IMR-90 (cell line): ENCODE measurements at regions not wholly inside any gene's neighbourhood (a gene's known extent, or its start where the extent isn't known, plus 50 kb on each side); places are given as distances from the start of the nearest gene placed in this dataset.

ENCODE experiments used
- ATAC-seq: fragments of 200-7000 bp; cut with Tn5 transposase; 2 replicates; pipeline ENCODE4 v1.9.1; 2020; ENCODE audit warnings: low read depth, mild to moderate bottlenecking, moderate library complexity
- BruUV-seq: library from RNA; stranded (reverse); fragments of 400-500 nt; replicated peaks from 2 replicates; lab custom pipeline; 2021; lab: Mats Ljungman, UMichigan
- CTCF ChIA-PET: fragments of 300-600 bp; formaldehyde crosslinking; extraction: SDS; loops from one replicate; lab custom pipeline; 2021; ENCODE audit warnings: antibody characterized with exemption; lab: Yijun Ruan, JAX
- POLR2A ChIA-PET: fragments of 300-600 bp; sonication (Branson Sonifier 250); formaldehyde crosslinking; loops from one replicate; lab custom pipeline; 2022; ENCODE audit warnings: antibody characterized with exemption; ENCODE audit not compliant: unreplicated experiment; lab: Charles Lee
- DNase-seq: peaks from one replicate; pipeline ENCODE4 v3.0.0; 2013
- H2AFZ ChIP-seq: replicated peaks from 2 replicates; pipeline ENCODE3; 2013; ENCODE audit warnings: low read length, mild to moderate bottlenecking; ENCODE audit not compliant: poor library complexity
- H2AK5ac ChIP-seq: 2 replicates; pipeline ENCODE4 v1.6.1; 2013; ENCODE audit warnings: low read depth, low read length, inconsistent platforms
- H2AK9ac ChIP-seq: replicated peaks from 2 replicates; pipeline ENCODE3; 2013; ENCODE audit warnings: mild to moderate bottlenecking, low read depth, low read length, moderate library complexity; ENCODE audit not compliant: poor library complexity
- H2BK120ac ChIP-seq: 2 replicates; pipeline ENCODE4 v1.6.1; 2013; ENCODE audit warnings: low read depth, low read length, inconsistent platforms
- H2BK15ac ChIP-seq: 3 replicates; pipeline ENCODE4 v1.6.1; 2013; ENCODE audit warnings: low read depth, low read length, inconsistent platforms
- H2BK20ac ChIP-seq: 2 replicates; pipeline ENCODE4 v1.6.1; 2013; ENCODE audit warnings: low read depth, mild to moderate bottlenecking, inconsistent platforms, low read length, moderate library complexity
- H2BK5ac ChIP-seq: 2 replicates; pipeline ENCODE4 v1.6.1; 2013; ENCODE audit warnings: mild to moderate bottlenecking, low read depth, low read length, inconsistent platforms; ENCODE audit not compliant: poor library complexity, severe bottlenecking
- H3K14ac ChIP-seq: replicated peaks from 2 replicates; pipeline ENCODE4 v1.6.1; 2013; ENCODE audit warnings: low read depth, low read length, inconsistent platforms
- H3K18ac ChIP-seq: 2 replicates; pipeline ENCODE4 v1.6.1; 2013; ENCODE audit warnings: low read depth, low read length, control low read depth
- H3K23ac ChIP-seq: 2 replicates; pipeline ENCODE4 v1.6.1; 2013; ENCODE audit warnings: low read depth, low read length, inconsistent platforms
- H3K27ac ChIP-seq: 2 replicates; pipeline ENCODE4 v1.5.1; 2013; ENCODE audit warnings: mild to moderate bottlenecking, control low read depth, low read length; ENCODE audit not compliant: insufficient read depth
- H3K27me3 ChIP-seq: 2 replicates; pipeline ENCODE4 v1.6.1; 2013; ENCODE audit warnings: low read length; ENCODE audit not compliant: control insufficient read depth, insufficient read depth
- H3K36me3 ChIP-seq: 2 replicates; pipeline ENCODE4 v1.6.1; 2013; ENCODE audit warnings: low read length, mixed read lengths; ENCODE audit not compliant: control insufficient read depth, insufficient read depth
- H3K4ac ChIP-seq: 2 replicates; pipeline ENCODE4 v1.6.1; 2013; ENCODE audit warnings: low read depth, low read length, inconsistent platforms
- H3K4me1 ChIP-seq: 2 replicates; pipeline ENCODE4 v1.6.1; 2013; ENCODE audit warnings: low read length, mixed read lengths; ENCODE audit not compliant: control insufficient read depth, insufficient read depth
- H3K4me2 ChIP-seq: 2 replicates; pipeline ENCODE4 v1.6.1; 2013; ENCODE audit warnings: low read depth, mild to moderate bottlenecking, control low read depth, low read length, moderate library complexity
- H3K4me3 ChIP-seq: 2 replicates; pipeline ENCODE4 v1.5.1; 2013; ENCODE audit warnings: low read depth, mild to moderate bottlenecking, control low read depth, low read length, moderate library complexity; ENCODE audit not compliant: insufficient read depth
- H3K56ac ChIP-seq: 2 replicates; pipeline ENCODE4 v1.6.1; 2013; ENCODE audit warnings: low read length, inconsistent platforms; ENCODE audit not compliant: insufficient read depth; ENCODE audit errors: extremely low read depth
- H3K79me1 ChIP-seq, 2 experiments: 2 replicates each; pipeline ENCODE4 v1.6.1; 2013; ENCODE audit warnings: low read length in 2 of 2, inconsistent platforms in 1 of 2, low read depth in 1 of 2
- H3K9ac ChIP-seq: 2 replicates; pipeline ENCODE4 v1.6.1; 2013; ENCODE audit warnings: low read depth, low read length, control low read depth
- H3K9me1 ChIP-seq: 2 replicates; pipeline ENCODE4 v1.6.1; 2013; ENCODE audit warnings: low read length, inconsistent platforms; ENCODE audit not compliant: insufficient read depth
- H3K9me3 ChIP-seq: 2 replicates; pipeline ENCODE4 v1.6.1; 2013; ENCODE audit warnings: low read length; ENCODE audit not compliant: control insufficient read depth, insufficient read depth
- H4K20me1 ChIP-seq: 2 replicates; pipeline ENCODE4 v1.6.1; 2013; ENCODE audit warnings: low read length, inconsistent platforms; ENCODE audit not compliant: insufficient read depth
- H4K5ac ChIP-seq: 2 replicates; pipeline ENCODE4 v1.6.1; 2013; ENCODE audit warnings: mild to moderate bottlenecking, low read depth, low read length, control low read depth
- H4K8ac ChIP-seq, 2 experiments: 2 replicates each; pipeline ENCODE4 v1.6.1; 2013; ENCODE audit warnings: low read depth in 2 of 2, low read length in 2 of 2, control low read depth in 1 of 2, inconsistent platforms in 1 of 2
- H4K91ac ChIP-seq: 2 replicates; pipeline ENCODE4 v1.6.1; 2013; ENCODE audit warnings: low read depth, low read length, inconsistent platforms; ENCODE audit not compliant: insufficient read depth
- CEBPB ChIP-seq: IDR thresholded peaks from 2 replicates; pipeline ENCODE4 v1.6.1; 2012; ENCODE audit warnings: low read depth, low read length, improper control_type of control experiment
- CHD1 ChIP-seq: IDR thresholded peaks from 2 replicates; pipeline ENCODE4 v1.6.1; 2012; ENCODE audit warnings: low read depth, low read length, improper control_type of control experiment
- MAZ ChIP-seq: IDR thresholded peaks from 2 replicates; pipeline ENCODE4 v1.6.1; 2012; ENCODE audit warnings: low read depth, mild to moderate bottlenecking, low read length, improper control_type of control experiment, moderate library complexity, borderline replicate concordance
- MXI1 ChIP-seq: IDR thresholded peaks from 2 replicates; pipeline ENCODE4 v1.6.1; 2012; ENCODE audit warnings: low read depth, mild to moderate bottlenecking, low read length, moderate library complexity, borderline replicate concordance
- NFE2L2 ChIP-seq: fragments of 150-350 bp; IDR thresholded peaks from 2 replicates; pipeline ENCODE4 v1.6.1; 2016; ENCODE audit warnings: low read depth, mild to moderate bottlenecking, low read length
- POLR2A ChIP-seq: IDR thresholded peaks from 2 replicates; pipeline ENCODE4 v1.6.1; 2012; ENCODE audit warnings: mild to moderate bottlenecking, low read depth, low read length
- RAD21 ChIP-seq: IDR thresholded peaks from 2 replicates; pipeline ENCODE4 v1.6.1; 2012; ENCODE audit warnings: low read length, improper control_type of control experiment
- RFX5 ChIP-seq: IDR thresholded peaks from 2 replicates; pipeline ENCODE4 v1.8.0; 2012; ENCODE audit warnings: low read depth, mild to moderate bottlenecking, low read length, moderate library complexity
- SMC3 ChIP-seq: fragments of 150-350 bp; IDR thresholded peaks from 2 replicates; pipeline ENCODE4 v1.6.1; 2016; ENCODE audit warnings: low read depth, mild to moderate bottlenecking, antibody characterized with exemption, low read length, moderate library complexity
- whole genome bisulfite sequencing, 2 experiments: methylation state at CpG; one replicate each; pipeline versions ENCODE4 v1.1.5 to v1.1.7; 2013; ENCODE audit warnings: missing lambda C conversion rate in 2 of 2; ENCODE audit not compliant: insufficient read length in 1 of 2; ENCODE audit errors: extremely low coverage in 2 of 2; 5-methylcytosine and 5-hydroxymethylcytosine counted together
- dilution Hi-C: fragments of 300-500 bp; cut with HindIII; formaldehyde crosslinking; loops from one replicate; pipeline ENCODE4 v1.14.3; 2018; ENCODE audit warnings: low sequenced_read_pairs; ENCODE audit not compliant: unreplicated experiment
- in situ Hi-C: fragments of 300-500 bp; cut with MboI; formaldehyde crosslinking; loops from 3 replicates; pipeline ENCODE4 v1.14.3; 2019; ENCODE audit warnings: low sequenced_read_pairs, inconsistent platforms, mixed read lengths
- intact Hi-C: fragments of 100-400 bp; cut with micrococcal nuclease; formaldehyde crosslinking; loops from 2 replicates; pipeline ENCODE4 v1.10.0; 2022
- TF ChIP-seq, protein P1 (sequence below): fragments of 150-350 bp; IDR thresholded peaks from 2 replicates; pipeline ENCODE4 v1.6.1; 2017; ENCODE audit warnings: mild to moderate bottlenecking, antibody characterized with exemption, low read length, low read depth
- TF ChIP-seq, protein P2 (sequence below): fragments of 150-350 bp; IDR thresholded peaks from 2 replicates; pipeline ENCODE4 v1.6.1; 2016; ENCODE audit warnings: low read depth, mild to moderate bottlenecking, low read length, moderate library complexity, borderline replicate concordance
- TF ChIP-seq, protein P3 (sequence below): conservative IDR thresholded peaks from 2 replicates; pipeline ENCODE4 v1.5.1; 2012; ENCODE audit warnings: mild to moderate bottlenecking, low read depth, low read length, improper control_type of control experiment

DNA sequence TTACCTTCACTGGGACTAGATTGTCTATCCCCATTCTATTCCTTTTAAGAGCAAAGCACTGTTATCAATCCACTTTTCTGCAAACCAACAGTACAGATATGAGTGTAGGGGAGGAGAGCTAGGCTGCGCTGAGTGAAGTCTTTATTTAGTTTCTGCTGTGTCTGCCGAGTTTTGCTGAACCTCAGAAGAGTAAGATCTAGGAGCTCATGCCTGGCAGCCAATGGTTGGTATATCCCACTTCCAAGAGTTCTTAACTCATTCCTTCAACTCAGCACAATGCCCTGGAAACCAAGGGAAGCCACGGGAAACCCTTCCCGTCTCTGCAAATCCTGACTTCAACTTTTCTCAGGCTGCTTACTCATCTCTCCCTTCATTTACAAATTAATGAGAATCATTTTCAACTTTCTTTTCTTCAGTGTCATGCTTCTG, 58.0 kb upstream of the JAK2 start:
- intact Hi-C loops (loop anchor here (5.0 to 10.0 kb wide), 3 partner anchors 55 to 542 kb away; partner anchors contain the start of gene RCL1), dilution Hi-C loops (no loop called here), in situ Hi-C loops (loop anchor here (10.0 kb wide), 2 partner anchors 58 to 162 kb away; partner anchors contain the start of gene JAK2)
- Histone ChIP-seq H3K4ac (no peak overlapping the region), H3K4me2 (no peak overlapping the region; the same call in 1 of the 2 replicates), H4K8ac (no peak overlapping the region), H4K91ac (no peak overlapping the region), H3K27me3 (peaks cover 2% of the 10 kb centered on the region; the same call in 1 of the 2 replicates), H2BK15ac (no peak overlapping the region), H3K9ac (no peak overlapping the region), H2BK20ac (no peak overlapping the region), H2AK5ac (no peak overlapping the region), H3K9me1 (no peaks in the 10 kb centered on the region), H3K14ac (no peak overlapping the region), H2AFZ (peak overlapping the region; percentile 18), H3K36me3 (no peaks in the 10 kb centered on the region), H3K9me3 (no peaks in the 10 kb centered on the region), H3K4me3 (no peak overlapping the region), H2AK9ac (no peak overlapping the region), H4K20me1 (no peaks in the 10 kb centered on the region), H2BK5ac (no peak overlapping the region), H3K18ac (no peak overlapping the region), H2BK120ac (no peak overlapping the region), H3K27ac (no peak overlapping the region), H3K56ac (no peak overlapping the region), H4K5ac (no peak overlapping the region), H3K23ac (no peak overlapping the region), H3K79me1 (no peaks in the 10 kb centered on the region), H3K4me1 (no peaks in the 10 kb centered on the region; the same call in 1 of the 2 replicates)
- ChIA-PET CTCF (interaction anchor here (1.0 kb wide), 1 partner anchor 164 kb away, joined by 3 read pairs; no protein-coding TSS in a partner anchor), POLR2A (no interaction called here)
- no TSS peak for BruUV-seq
- TF ChIP-seq POLR2A, result no peak
- no peak for TF ChIP-seq CHD1
- no peak for TF ChIP-seq MXI1
- no peak for TF ChIP-seq SMC3
- no peak for TF ChIP-seq MAZ
- no peak for TF ChIP-seq CEBPB
- TF ChIP-seq, protein P1, sequence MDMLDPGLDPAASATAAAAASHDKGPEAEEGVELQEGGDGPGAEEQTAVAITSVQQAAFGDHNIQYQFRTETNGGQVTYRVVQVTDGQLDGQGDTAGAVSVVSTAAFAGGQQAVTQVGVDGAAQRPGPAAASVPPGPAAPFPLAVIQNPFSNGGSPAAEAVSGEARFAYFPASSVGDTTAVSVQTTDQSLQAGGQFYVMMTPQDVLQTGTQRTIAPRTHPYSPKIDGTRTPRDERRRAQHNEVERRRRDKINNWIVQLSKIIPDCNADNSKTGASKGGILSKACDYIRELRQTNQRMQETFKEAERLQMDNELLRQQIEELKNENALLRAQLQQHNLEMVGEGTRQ, result no peak
- TF ChIP-seq RAD21, result no peak
- no peak for TF ChIP-seq NFE2L2
- TF ChIP-seq, protein P2, sequence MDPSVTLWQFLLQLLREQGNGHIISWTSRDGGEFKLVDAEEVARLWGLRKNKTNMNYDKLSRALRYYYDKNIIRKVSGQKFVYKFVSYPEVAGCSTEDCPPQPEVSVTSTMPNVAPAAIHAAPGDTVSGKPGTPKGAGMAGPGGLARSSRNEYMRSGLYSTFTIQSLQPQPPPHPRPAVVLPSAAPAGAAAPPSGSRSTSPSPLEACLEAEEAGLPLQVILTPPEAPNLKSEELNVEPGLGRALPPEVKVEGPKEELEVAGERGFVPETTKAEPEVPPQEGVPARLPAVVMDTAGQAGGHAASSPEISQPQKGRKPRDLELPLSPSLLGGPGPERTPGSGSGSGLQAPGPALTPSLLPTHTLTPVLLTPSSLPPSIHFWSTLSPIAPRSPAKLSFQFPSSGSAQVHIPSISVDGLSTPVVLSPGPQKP, result no peak
- TF ChIP-seq, protein P3, sequence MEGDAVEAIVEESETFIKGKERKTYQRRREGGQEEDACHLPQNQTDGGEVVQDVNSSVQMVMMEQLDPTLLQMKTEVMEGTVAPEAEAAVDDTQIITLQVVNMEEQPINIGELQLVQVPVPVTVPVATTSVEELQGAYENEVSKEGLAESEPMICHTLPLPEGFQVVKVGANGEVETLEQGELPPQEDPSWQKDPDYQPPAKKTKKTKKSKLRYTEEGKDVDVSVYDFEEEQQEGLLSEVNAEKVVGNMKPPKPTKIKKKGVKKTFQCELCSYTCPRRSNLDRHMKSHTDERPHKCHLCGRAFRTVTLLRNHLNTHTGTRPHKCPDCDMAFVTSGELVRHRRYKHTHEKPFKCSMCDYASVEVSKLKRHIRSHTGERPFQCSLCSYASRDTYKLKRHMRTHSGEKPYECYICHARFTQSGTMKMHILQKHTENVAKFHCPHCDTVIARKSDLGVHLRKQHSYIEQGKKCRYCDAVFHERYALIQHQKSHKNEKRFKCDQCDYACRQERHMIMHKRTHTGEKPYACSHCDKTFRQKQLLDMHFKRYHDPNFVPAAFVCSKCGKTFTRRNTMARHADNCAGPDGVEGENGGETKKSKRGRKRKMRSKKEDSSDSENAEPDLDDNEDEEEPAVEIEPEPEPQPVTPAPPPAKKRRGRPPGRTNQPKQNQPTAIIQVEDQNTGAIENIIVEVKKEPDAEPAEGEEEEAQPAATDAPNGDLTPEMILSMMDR, result no peak
- TF ChIP-seq RFX5, result no peak
- DNase-seq (no peak), ATAC-seq (no peak; the same call in 1 of the 2 replicates)
- no CpG with 5 or more reads among the region's 4 CpGs for WGBS, 2 experiments
